ENCODE measurements at regions not wholly inside any gene's neighbourhood (a gene's known extent, or its start where the extent isn't known, plus 50 kb on each side); places are given as distances from the start of the nearest gene placed in this dataset.

DNA sequence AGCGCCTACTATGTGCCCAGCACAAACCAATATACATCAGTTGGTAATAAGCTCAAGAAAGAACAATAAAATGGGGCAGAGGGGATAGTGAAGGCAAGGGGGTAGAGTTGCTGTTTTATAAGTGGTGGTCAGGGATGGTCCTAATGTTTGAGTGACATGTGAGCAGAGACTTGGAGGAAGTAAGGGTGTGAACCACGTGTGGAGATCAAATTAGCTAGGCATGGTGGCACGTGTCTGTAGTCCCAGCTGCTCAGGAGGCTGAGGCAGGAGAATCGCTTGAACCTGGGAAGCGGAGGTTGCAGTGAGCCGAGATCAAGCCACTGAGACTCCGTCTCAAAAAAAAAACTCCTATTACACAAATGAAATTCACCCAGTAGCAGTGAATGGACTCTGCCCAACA, 56.5 kb downstream of the IRX6 start:
- DNase-seq (ENCODE audit: low read depth), result no peak

DNA sequence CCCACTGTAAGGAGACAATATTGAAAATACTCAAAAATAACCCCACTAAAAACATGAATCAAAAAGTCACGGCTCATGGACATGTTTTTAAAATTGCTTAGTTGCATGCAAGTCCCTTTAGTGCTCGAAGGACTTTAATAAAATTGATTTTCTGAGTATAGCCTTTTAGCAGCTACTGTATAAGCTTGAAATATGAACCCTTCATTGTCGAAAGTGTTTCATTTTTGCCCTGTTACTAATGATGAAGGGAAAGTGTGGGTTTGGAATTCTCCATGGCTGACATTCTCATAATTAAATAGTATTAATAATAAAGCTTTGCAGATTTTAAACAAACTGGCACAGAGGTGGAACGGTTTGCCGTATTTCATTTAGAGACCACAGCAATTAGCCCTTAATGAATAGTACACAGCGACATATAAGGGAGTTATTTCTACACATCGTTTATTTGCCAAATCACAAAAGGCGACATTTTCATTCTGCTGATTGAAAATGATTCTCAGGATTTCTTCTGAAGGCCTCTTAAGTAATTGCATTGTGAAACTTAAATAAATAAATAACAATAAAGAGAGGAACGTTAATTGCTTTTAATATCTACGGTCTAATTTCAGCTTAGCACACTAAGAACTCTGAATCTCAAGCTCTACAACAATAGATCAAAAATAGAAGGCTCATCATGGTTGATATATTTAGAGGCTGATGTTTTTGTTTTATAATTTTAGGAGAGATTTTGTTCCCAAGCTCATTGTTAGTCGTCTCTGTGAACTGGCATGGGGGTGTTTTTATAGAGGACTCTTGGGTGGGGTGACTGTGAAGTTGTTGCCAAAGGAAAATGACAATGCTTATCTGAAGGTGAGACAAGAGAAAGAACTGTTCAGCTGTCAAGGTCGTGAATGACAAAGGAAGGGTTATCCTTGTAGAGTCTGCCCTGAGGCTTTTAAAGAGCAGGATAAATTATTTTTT, 60.6 kb downstream of the IRX6 start:
- no peak for DNase-seq (ENCODE audit: low read depth)

DNA sequence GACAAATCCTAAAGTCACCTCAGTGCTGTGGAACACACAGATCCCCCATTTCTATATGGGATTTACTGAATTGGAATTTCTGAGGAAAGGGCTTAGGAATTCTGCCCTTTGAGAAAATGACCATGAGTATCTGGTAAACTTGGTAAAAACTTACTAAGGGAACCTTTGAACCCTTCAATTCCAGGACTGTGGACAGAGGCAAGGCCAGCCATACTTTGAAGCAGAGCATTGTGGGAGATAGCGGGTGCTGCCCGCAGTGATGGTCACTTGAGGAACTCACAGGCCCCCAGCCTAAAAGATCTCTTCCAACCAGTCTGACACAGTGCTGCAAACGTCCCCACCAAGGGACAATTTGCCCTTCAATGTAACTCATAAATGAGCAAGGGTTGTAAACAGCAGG, 61.4 kb downstream of the IRX6 start:
- no peak for DNase-seq (ENCODE audit: low read depth)

DNA sequence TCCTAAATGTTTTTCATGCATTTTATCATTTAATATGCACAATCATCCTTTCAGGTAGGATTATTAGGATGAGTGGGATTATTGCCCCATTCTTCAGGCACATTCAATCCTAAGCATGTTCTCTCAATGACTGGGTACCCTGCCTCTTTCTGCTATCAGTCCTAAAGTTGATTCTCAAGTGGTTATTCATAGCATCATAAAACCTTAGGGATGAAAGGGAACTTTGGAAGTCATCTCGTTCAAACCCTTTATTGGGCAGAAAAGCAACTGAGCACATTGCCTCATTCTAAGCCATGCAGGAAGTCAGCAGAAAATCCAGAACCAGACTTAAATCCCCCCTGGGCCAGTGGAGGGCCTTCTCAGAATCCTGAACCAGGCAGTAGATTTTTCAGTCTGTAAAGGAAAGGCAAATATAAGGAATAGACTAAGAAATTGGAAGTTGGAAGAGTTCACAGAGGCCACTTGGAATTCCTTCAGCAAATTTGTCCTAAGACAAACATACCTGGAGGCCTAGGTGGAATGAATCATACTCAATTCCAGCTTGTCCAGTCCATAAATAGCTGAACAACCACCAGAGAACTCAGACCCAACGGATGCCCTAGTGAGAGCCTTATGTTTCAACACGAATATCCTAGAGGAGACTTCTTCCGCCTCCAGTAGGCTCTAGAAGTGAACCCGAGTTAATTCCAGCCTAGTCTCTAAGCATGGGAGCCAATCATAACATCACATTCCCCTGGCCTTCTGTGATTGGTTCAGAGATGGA, 62.7 kb downstream of the IRX6 start:
- DNase-seq (ENCODE audit: low read depth), result no peak

DNA sequence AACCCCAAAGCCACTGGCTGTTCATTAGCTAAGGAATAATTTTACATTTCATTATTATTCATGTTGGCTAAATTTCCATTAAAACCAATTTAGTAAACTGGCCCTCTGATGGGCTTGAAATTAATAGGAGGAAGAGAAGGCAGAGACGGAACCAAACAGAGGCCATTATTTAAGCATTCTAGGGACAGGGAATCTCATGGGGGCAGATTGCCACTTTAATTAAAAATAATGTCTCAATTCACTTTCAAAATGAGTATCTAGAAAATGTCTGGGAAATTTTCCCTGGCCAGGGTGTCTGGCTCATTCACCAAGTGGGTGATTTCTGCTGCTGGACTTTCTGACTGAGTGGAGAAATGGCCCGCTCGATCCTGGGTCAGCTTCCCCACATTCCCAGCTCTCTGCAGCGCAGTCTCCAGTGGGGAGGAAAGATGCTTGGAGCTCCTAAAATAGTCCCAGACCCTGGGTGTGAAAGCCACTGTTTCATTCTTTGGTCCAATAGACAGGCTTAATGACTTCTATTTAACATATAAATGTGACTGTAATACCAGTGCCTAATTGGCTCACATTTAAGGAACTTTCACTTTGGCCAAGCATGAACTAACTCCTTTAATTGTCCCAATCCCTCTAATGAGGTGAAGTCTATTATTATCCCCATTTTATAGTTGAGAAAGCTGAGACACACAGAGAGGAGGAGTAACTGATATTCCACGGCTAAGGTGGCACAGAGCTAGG, 64.3 kb downstream of the IRX6 start:
- DNase-seq (ENCODE audit: low read depth), result no peak

DNA sequence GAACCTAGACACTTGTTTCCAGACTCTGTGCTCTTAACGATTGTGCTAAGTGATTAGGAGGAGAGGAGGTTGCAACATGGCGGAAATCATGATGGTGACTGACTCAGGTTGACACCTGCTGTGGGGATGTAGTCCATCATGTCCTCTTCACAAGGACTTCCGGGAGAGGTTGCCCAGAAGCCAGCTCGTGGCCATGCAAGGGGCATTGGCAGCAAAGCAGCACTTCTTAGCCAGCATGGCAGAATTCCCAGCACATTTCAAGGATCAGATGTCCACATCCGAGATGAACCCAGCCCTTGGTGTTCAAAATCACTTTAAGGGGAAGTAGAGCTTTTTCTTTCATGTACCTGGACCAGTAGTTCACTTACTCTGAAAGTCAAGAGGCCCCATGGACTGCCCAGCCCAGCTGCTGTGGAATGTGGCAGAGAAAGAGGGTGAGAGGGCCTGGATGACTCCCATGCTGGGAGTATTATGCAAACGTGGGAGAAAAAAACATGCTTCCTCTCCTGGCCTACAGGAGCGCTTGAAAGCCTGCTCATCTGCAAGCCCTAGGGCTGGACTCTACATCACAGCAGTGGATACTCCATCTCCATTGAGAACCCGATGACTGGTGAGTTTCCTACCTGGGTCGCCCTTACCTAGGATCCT, 65.5 kb downstream of the IRX6 start:
- DNase-seq (ENCODE audit: low read depth), result no peak

DNA sequence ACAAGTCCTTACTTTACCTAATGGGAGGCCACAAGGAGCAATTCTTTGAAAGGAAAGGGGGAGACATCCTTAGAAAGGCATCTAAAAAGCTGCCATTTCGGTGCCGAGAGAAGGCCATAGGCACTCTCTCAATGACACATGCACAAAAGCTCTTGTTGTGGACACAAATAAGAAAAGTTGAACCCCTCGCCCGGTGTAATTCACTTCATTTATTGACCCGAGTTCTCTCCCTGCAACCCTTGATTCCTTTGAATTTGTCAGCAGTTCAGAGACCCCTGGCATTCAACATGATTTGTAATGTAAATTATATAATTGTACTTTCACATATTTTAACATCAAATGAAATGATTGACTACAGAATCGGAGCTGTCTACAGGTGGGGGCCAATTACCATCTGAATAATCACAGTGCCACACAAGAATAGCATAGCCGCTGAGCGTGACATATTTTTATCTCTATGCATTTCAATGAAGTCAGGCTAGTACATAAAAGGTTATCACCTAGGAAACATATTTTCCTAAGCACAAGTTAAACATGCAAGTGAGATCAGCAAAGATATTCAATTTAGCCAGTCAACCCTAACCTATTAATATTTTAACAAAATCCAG, 66.7 kb downstream of the IRX6 start:
- DNase-seq (ENCODE audit: low read depth), result no peak

DNA sequence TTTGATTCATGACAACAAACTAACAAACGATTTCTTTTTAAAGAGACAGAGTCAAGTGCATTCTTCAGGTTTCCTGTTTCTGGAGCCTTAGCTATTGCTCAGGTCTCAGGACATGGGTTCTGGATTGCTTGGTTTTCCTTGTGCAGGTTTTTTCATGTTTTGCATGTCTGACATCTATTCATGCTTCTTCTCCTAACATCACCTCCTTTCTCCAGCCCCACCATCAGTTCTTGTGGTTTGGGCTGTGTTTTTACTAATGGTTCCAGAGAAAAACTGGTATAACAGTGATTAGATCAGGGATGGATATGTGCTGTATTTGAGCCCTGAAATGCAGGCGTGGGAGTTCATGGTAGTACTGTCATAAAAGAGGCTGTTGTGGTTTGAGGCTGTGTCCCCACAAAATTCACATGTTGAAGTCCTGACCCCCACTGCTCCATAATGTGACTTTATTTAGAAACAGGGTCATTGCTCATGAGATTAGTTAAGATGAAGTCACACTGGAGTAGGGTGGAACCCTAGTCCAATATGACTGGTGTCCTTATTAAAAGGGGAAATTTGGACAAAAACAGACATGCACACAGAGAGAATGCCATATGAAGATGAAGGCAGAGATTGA, 67.9 kb downstream of the IRX6 start:
- no peak for DNase-seq (ENCODE audit: low read depth)

DNA sequence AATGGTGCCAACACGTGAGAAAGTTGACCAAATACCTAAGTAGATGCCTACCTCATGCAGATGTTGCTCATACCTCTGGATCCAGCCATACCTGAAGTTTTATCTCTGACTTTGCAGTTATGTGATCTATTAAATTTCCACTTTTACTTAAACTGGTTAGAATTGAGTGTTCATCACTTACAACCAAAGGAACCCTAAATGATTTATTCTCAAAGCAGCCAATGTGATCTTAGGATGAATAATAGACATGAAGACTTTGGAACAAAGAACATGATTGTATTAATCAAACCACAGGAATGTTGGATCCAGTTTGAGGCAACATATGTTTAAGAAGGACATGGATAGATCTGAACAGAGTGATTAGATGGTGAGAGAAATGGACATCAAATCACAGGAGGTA, 68.7 kb downstream of the IRX6 start:
- DNase-seq (ENCODE audit: low read depth), result no peak

DNA sequence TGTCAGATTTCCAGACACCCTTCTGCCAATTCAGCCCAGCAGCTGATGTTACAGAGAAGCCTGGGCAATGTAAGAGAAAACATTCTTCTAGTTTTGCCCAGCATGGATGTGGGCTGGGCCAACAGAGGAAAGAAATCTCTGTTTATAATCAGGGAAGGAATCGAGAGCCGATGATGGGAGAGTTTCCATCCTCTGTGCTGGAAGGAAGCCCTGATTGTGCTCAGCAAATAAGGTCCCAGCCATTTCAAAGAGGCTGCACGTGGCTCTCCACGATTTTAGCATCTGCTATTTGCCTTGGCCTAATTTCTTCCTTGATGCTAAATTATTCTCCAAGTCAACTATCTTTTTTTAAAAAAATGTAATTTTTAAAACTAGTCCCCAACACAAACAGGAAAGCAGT, 70.0 kb downstream of the IRX6 start:
- no peak for DNase-seq (ENCODE audit: low read depth)

DNA sequence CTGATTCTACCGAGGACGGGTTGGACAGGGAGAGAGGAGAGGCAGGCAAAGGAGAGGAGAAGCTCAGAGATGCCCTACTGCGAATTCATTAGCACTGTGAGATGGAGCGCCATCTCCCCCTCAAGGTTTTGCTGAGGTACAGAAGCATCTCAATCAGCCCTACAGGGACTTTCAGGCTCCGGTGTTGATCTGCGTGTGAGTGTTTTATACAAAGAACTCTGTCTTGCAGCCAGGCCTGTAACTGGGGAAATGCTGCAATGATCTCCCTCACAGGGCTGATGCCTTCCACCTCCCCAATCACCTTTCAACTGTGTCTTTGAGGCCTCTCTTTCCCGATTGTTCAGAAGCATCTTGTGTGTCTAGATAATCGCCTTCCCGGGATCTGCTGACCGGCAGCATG, 74.8 kb downstream of the IRX6 start:
- DNase-seq (ENCODE audit: low read depth), result no peak

DNA sequence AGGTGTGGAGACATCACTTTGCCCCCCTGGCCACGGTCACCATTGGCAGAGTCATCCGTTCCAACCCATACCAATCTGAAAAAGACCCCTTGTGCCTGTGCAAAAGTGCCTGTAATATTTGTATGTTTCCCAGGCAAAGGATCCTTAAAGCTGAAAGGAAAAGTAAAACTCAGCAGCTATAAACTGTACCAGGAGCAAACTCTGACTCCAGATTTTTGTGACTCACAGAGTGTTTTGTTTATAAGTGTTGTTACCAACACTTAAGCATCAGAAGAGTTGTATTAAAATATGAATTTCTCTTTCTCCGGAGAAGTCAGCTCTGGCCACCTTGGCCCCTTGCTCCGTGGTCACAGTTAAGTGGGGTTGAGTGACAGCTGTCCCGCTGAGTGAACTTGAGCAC, 75.9 kb downstream of the IRX6 start:
- no peak for DNase-seq (ENCODE audit: low read depth)

DNA sequence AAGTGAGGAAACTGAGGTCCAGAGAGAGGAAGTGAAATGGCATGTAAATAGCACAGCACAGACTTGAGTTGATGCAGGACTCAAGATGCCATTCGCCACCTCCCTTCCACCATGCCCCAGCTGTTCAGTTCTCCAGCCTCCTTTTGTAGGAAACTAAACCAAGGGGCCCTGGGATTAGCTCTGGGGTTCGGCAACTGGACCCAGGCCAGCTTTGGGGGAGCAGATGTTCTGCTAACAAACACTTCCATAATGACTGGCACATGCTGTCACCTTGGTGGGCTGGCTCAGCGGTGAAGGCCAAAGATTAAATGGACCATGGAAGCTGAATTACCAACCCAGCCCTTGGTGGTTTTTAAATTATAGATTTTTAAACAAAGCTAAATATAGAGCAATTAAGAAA, 77.0 kb downstream of the IRX6 start:
- peak; percentile 18 for DNase-seq (ENCODE audit: low read depth)

DNA sequence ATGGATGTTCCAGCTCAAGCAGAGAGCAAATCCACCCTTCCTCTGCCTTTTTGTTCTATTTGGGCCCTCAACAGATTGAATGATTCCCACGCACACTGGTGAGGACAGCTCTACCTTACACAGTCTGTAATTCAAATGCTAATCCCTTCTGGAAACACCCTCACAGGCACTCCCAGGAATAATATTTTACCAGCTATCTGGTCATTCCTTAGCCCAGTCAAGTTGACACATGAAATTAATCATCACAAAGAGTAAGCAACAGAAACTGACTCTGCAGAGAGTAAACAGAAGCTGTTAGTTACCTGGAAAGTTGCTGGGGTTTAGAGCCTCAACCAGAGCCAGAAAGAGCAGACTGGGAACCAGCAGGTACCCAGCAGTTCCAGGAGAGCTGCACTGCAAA, 75.5 kb upstream of the MMP2 start:
- DNase-seq (ENCODE audit: low read depth), result no peak

DNA sequence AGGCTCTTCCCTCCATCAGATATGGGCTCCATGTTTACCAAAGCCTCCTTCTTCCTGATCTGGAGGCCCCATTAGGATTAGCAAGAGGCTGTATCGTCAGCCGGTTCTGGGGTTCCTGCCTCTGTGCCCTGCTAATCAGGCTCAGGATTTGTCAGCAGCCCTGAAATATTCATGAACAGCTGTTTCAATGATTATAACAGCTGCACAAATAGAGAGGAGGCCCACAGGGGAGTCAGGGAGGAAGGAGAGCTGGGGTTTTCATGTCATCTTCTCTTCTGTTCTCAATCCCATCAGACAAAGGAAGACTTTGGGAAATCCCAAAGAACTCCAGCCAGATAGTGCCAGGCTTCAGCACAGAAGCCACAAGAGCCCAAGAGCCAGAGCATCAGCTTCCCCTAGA, 72.3 kb upstream of the MMP2 start:
- DNase-seq (ENCODE audit: low read depth), result peak; percentile 18

DNA sequence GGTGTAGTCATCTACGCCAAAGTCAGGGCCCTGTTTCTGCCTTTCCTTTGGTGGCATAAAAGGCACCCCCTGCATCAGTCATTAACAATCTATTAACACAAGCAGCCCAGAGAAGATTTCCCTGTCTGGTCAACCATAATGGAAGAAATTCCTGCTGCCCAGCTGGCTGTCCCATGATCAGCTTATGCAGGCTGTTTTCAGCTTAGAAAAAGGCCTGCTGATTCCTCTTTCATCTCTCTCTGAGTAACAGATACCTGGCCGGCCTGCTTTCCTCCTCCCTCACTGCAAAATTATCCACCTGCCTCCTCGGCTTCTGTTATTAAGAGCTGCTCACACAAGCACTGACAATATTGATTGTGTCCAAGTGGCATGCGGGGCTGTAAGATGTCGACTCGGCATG, 70.3 kb upstream of the MMP2 start:
- no peak for DNase-seq (ENCODE audit: low read depth)

DNA sequence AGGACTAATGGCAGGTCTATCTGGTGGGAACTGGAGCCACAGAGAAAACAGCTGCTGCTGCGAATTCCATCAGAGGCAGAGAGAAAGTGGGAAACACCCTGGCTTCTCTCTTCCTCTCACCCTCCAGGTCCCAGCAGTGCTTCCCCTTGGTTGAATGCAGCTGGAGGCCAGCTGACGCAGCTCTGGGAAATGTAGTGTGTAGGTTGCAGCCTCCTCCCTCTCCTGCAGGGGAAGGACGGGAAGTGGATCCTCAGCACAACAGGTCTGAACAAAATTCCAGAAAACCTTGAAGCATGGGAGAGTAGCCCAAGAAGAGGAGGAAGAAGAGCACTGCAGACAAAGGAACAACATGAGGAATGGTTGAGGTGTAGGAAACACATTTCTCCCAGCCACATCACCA, 67.8 kb upstream of the MMP2 start:
- DNase-seq (ENCODE audit: low read depth), result no peak

DNA sequence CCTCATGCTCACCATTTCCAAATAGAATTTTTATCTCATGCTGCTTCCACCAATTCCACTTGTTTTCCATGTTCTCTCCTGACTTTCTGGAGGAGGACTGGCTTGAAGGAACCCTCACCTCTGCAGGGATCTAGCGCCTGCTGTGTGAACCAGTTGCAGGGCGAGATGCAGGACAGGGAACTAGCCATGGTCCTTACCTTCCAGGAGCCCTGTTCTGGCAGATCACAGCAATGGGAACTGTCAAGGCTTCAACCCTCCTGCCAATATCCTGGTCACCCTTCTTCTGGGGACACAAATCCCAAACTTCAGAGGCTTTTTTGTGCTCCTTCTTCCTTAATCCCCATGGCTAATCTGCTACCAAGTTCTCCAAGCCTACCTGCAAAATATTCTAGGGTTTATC, 60.4 kb upstream of the MMP2 start:
- DNase-seq (ENCODE audit: low read depth), result peak; percentile 41

DNA sequence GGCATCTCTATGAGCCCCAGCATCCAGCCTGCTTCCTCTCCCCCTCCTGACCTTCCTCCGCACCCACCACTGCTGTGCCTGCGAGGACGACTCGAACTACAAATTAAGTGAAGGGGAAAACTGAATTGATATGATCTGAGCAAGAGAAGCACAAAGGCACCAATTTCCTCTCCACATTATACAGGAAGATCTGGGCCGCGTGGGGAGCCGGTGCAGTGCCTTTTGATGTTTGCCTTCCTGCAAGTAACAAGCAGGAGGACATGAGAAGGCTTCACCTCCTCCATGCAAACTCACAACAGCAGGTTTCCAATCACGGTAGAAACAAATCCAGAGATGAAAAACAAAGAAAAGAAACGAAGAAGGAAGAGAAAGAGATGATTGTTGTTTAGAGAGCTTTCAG, 57.8 kb upstream of the MMP2 start:
- DNase-seq (ENCODE audit: low read depth), result no peak

DNA sequence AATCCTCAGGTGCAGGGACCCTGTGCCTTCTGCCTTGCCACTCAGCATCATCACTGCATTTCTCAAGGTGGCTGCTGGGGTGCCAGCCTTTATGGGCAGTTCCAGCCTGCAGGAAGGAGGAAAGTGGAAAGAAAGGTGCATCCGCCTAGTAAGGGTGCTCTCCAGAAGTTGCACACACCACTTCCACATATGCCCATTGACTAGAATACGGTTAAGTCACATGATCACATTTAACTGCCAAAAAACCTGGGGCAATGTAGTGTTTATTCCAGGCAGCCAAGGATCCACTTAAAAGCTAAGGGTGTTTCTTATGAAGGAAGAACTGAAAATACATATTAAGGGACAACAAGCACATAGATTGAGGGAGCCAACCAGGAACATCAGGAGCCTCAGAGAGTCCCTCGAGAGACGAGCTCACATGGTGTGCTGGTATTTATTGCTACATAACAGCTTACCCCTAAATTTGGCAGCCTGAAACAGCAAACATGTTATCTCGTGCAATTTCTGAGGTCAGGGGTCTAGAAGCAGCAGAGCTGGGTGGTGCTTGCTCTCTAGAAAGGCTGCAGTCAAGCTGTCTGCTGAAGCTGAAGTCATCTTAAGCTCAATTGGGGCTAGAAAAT, 52.0 kb upstream of the MMP2 start:
- no peak for DNase-seq (ENCODE audit: low read depth)
